NCI-H526 treated with DMSO at 0.1 percent for 48 hours (cell line): ENCODE measurements at regions not wholly inside any gene's neighbourhood (a gene's known extent, or its start where the extent isn't known, plus 50 kb on each side); places are given as distances from the start of the nearest gene placed in this dataset.
A peak's percentile ranks its signal among the peaks of the same experiment; 100 is the strongest.

Experiments used
- DNase-seq: peaks from one replicate; lab custom pipeline; 2025; lab: John Stamatoyannopoulos, UW

DNA sequence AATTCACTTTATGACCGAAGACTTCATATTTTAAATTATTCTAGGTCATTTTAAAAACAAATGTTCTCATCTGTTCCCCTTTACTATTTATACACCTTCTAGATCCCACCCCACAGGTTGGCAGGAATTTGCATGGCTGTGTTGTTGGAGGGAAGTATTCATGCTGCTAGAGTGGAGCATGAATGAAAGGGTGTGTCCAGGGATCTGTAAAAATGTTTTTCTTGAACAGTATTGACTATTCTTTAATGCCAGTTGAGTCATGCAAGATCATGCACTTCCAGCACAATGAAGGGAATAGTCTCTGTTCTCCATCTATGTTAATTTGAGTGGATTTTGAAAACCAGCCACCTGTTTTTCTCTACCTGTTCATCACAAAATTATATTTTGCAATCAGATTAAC lies 52.0 kb upstream of the COL3A1 start:
- DNase-seq, result peak; percentile 2
